ENCODE measurements at regions not wholly inside any gene's neighbourhood (a gene's known extent, or its start where the extent isn't known, plus 50 kb on each side); places are given as distances from the start of the nearest gene placed in this dataset.

DNA sequence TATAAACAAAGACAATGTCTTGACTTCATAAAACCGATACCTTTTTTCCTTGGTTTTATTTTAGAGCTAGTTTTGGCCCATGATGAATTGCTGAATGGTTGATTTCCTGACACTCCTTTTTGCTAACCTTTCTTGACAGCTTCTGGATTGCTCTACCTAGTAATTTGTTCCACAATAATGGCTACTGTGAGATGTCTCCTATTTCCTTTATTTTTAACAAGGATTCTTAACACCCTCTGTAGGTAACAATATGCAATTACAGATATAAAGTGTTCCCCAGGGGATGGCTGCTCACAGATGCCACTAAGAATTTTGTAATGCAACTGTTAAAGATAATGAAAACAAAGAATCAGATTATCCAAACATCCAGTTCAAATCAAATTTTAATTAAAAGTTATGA lies 100.8 kb upstream of the ATP5MC3 start:
- Histone ChIP-seq H3K36me3 (no peaks in the 10 kb centered on the region), H3K4me3 (no peak overlapping the region), H3K27me3 (peaks cover 0 to 7% (median 0%) of the 10 kb centered on the region in 7 donors), H3K9me3 (no peaks in the 10 kb centered on the region), H3K27ac (no peak overlapping the region), H3K4me1 (no peaks in the 10 kb centered on the region)
- intact Hi-C loops (cut with DNase I), result loop anchor here in 4 of 10 donors (5.0 to 10.0 kb wide), 5 partner anchors 77 to 250 kb away; no protein-coding TSS in a partner anchor
- ATAC-seq, result peak in 5 of 8 donors; percentile 42 to 69 (median 52)
- TF ChIP-seq, protein P1, sequence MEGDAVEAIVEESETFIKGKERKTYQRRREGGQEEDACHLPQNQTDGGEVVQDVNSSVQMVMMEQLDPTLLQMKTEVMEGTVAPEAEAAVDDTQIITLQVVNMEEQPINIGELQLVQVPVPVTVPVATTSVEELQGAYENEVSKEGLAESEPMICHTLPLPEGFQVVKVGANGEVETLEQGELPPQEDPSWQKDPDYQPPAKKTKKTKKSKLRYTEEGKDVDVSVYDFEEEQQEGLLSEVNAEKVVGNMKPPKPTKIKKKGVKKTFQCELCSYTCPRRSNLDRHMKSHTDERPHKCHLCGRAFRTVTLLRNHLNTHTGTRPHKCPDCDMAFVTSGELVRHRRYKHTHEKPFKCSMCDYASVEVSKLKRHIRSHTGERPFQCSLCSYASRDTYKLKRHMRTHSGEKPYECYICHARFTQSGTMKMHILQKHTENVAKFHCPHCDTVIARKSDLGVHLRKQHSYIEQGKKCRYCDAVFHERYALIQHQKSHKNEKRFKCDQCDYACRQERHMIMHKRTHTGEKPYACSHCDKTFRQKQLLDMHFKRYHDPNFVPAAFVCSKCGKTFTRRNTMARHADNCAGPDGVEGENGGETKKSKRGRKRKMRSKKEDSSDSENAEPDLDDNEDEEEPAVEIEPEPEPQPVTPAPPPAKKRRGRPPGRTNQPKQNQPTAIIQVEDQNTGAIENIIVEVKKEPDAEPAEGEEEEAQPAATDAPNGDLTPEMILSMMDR (IDR thresholded peaks at IDR 0.05), result peak in 8 of 9 donors; percentile 24 to 65 (median 55)
- DNase-seq, result no peak
- 71 to 73% methylated on average over 1 of the region's 1 CpG for WGBS, 2 donors

DNA sequence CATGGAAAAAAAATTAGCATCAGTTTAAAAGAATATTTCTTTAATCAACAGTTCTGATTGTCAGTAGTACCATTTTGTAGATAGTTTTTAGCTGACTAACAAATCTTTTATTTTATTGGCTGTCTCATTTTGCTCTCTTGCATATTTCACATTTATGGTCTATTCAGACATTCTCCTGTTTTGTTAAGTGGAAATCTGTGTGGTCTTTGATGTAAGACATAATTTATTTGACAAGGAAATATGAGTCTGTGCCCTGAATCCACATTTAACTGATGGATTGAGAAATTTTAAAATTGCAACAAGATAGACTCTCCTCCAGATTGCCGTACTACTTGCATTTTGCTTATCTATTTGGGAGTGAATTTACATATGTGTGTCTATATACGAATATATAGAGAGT lies 96.3 kb upstream of the ATP5MC3 start:
- Histone ChIP-seq H3K9me3 (no peaks in the 10 kb centered on the region), H3K27ac (no peak overlapping the region), H3K4me3 (no peak overlapping the region), H3K4me1 (peaks cover 0 to 6% (median 0%) of the 10 kb centered on the region in 9 donors), H3K36me3 (no peaks in the 10 kb centered on the region), H3K27me3 (peaks cover 0 to 4% (median 0%) of the 10 kb centered on the region in 7 donors)
- TF ChIP-seq, protein P1 (IDR thresholded peaks at IDR 0.05), result no peak
- no peak for DNase-seq
- intact Hi-C loops (cut with DNase I), result loop anchor here in 2 of 10 donors (10.0 kb wide), 2 partner anchors 73 to 163 kb away; no protein-coding TSS in a partner anchor
- ATAC-seq, result no peak
- WGBS, 2 donors, result 83 to 84% methylated on average over 2 of the region's 2 CpGs

DNA sequence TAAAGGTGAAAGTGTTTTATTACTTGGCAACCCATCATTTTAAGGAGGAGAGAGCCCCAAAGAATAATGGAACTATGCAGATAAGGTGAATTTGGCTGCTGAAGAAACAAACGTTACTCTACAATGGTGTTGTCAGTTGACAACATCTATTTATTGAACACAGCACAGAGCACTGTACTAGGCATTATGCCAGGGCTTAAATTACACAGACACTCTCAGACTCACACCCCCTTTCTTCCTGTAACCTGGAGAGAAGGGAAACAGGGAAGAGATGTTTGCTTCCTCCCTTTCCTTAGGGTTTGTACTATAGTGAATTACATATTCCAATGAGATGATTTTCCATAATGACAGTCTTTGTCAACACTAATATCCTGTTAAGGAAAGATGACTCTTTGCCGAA lies 94.0 kb upstream of the ATP5MC3 start:
- peak in 3 of 8 donors; percentile 39 to 76 (median 75) for ATAC-seq
- WGBS, 2 donors, result 14 to 17% methylated on average over 2 of the region's 2 CpGs
- Histone ChIP-seq H3K4me1 (peaks cover 0 to 6% (median 0%) of the 10 kb centered on the region in 9 donors), H3K27ac (no peak overlapping the region), H3K9me3 (no peaks in the 10 kb centered on the region), H3K36me3 (no peaks in the 10 kb centered on the region), H3K4me3 (no peak overlapping the region), H3K27me3 (peaks cover 0 to 11% (median 0%) of the 10 kb centered on the region in 7 donors)
- TF ChIP-seq, protein P1 (IDR thresholded peaks at IDR 0.05), result no peak
- intact Hi-C loops (cut with DNase I), result loop anchor here in 2 of 10 donors (10.0 kb wide), 2 partner anchors 71 to 161 kb away; no protein-coding TSS in a partner anchor
- no peak for DNase-seq

DNA sequence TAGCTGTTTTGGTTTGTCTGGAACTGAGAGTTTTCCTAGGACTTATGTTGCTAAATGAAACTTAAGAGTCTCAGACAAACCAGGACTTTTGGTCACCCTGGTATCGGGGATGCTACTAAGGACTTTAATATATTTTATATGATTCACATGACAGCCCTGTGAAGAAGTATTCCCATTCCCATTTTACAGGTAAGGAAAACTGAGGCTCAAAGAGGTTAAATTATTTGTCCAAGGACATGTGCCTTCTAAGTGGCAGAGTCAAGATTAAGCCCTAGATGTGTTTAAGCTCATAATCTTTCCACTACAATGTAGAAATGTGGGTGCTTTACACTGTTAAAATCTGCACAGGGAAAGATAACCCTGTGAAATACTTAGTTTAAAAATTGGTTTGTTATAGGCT lies 77.7 kb upstream of the ATP5MC3 start:
- TF ChIP-seq, protein P1 (IDR thresholded peaks at IDR 0.05), result no peak
- Histone ChIP-seq H3K4me1 (no peaks in the 10 kb centered on the region), H3K9me3 (no peaks in the 10 kb centered on the region), H3K4me3 (no peak overlapping the region), H3K36me3 (no peaks in the 10 kb centered on the region), H3K27me3 (peaks cover 0 to 32% (median 9%) of the 10 kb centered on the region in 7 donors), H3K27ac (no peak overlapping the region)
- DNase-seq (no peak), ATAC-seq (no peak)
- 93 to 100% methylated on average over 1 of the region's 1 CpG for WGBS, 2 donors
- intact Hi-C loops (cut with DNase I), result no loop called here
